NB4 (cell line): ENCODE measurements at regions not wholly inside any gene's neighbourhood (a gene's known extent, or its start where the extent isn't known, plus 50 kb on each side); places are given as distances from the start of the nearest gene placed in this dataset.

Experiments
- MYC ChIP-seq: IDR thresholded peaks from 2 replicates; pipeline ENCODE4 v1.6.1; 2011; ENCODE audit warnings: low read depth, low read length
- POLR2A ChIP-seq: IDR thresholded peaks from 2 replicates; pipeline ENCODE4 v1.6.1; 2011; ENCODE audit warnings: mild to moderate bottlenecking; ENCODE audit not compliant: insufficient read length; ENCODE audit errors: extremely low read depth
- TF ChIP-seq, protein P1 (sequence below): IDR thresholded peaks from one replicate; pipeline ENCODE4 v1.5.1; 2012; ENCODE audit warnings: low read depth, low read length

DNA sequence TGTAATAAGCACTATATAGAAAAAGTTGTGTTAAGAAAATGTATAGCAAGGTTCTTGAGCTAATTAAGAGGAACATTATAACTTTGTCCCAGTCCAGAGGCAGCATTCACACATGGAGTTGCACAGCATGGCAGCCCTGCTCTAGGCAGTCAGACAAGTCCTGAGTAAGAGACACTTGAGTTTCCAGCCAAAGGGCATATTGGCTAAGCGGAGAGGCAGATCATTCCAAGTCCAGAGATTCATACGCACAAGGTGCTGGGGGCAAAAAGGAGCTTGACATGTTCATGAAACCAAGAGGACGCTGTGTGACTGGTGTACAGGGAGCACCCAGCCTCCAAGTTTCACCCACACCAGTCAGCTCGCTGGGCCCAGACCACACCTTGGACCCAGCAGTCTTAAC is 232.6 kb upstream of the IPO5 start:
- TF ChIP-seq POLR2A (no peak), MYC (no peak)
- TF ChIP-seq, protein P1, sequence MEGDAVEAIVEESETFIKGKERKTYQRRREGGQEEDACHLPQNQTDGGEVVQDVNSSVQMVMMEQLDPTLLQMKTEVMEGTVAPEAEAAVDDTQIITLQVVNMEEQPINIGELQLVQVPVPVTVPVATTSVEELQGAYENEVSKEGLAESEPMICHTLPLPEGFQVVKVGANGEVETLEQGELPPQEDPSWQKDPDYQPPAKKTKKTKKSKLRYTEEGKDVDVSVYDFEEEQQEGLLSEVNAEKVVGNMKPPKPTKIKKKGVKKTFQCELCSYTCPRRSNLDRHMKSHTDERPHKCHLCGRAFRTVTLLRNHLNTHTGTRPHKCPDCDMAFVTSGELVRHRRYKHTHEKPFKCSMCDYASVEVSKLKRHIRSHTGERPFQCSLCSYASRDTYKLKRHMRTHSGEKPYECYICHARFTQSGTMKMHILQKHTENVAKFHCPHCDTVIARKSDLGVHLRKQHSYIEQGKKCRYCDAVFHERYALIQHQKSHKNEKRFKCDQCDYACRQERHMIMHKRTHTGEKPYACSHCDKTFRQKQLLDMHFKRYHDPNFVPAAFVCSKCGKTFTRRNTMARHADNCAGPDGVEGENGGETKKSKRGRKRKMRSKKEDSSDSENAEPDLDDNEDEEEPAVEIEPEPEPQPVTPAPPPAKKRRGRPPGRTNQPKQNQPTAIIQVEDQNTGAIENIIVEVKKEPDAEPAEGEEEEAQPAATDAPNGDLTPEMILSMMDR: no peak
